Peyer's patch (tissue), 4 donors: ENCODE measurements at regions not wholly inside any gene's neighbourhood (a gene's known extent, or its start where the extent isn't known, plus 50 kb on each side); places are given as distances from the start of the nearest gene placed in this dataset.

Experiments used
- POLR2A ChIP-seq, 2 donors: fragments of 450-650 bp; IDR thresholded peaks; one replicate each; pipeline ENCODE4 v1.5.1; 2017; ENCODE audit warnings: antibody characterized with exemption in 2 of 2, mild to moderate bottlenecking in 2 of 2, moderate library complexity in 2 of 2
- TF ChIP-seq, protein P1 (sequence below), 6 experiments: fragments of 450-650 bp in 4 of 6; fragments of 200-600 bp in 2 of 6; sonication (generic) in 1 of 6; IDR thresholded peaks; one replicate each; pipeline ENCODE4 v1.5.1; 2017 to 2019; ENCODE audit warnings: antibody characterized with exemption in 6 of 6, mild to moderate bottlenecking in 3 of 6, moderate library complexity in 1 of 6

DNA sequence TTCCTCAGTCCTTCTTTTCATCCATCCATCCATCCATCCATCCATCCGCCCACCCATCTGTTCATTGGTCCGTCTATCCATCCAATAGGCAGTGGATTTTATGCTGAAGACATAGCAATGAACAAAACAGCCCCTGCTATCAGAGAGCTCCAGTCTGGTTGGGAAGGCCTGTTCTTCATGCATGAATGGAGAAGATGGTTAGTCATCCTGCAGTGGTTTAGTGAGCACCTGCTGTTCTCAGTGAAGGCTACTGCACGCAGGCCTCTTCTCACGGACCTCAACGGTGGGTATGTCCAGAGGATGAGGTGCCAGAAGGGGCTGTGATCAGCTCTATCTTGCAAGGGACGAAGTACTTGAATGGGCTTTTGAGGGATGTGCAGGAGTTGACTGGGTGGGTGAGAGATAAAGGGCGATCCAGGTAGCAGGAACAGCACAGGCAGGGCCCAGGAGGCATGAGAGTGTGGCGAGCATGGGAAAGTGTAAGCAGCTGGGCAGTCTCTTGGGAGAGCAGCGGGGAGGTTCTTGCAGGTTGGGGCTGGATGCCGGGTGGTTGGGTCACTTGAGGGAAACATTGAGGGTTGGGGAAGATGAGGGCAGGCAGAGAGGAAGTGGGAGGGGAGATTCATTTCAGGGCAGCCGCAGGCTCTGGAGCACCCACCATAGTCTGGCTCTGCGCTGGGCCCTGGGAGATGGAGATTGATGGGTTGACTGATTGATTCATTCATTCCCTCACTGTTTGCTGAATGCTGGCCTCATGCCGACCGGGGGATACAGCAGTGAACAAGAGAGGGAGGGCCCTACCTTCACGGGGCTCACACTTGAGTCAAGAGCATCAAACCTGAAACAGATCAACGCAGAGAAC is 115.0 kb upstream of the CIBAR2 start:
- TF ChIP-seq, protein P1, sequence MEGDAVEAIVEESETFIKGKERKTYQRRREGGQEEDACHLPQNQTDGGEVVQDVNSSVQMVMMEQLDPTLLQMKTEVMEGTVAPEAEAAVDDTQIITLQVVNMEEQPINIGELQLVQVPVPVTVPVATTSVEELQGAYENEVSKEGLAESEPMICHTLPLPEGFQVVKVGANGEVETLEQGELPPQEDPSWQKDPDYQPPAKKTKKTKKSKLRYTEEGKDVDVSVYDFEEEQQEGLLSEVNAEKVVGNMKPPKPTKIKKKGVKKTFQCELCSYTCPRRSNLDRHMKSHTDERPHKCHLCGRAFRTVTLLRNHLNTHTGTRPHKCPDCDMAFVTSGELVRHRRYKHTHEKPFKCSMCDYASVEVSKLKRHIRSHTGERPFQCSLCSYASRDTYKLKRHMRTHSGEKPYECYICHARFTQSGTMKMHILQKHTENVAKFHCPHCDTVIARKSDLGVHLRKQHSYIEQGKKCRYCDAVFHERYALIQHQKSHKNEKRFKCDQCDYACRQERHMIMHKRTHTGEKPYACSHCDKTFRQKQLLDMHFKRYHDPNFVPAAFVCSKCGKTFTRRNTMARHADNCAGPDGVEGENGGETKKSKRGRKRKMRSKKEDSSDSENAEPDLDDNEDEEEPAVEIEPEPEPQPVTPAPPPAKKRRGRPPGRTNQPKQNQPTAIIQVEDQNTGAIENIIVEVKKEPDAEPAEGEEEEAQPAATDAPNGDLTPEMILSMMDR (IDR thresholded peaks at IDR 0.05) = no peak
- TF ChIP-seq POLR2A (IDR thresholded peaks at IDR 0.05) = no peak
